DMS153 treated with DMSO at 0.1 percent for 48 hours (cell line): ENCODE measurements at regions not wholly inside any gene's neighbourhood (a gene's known extent, or its start where the extent isn't known, plus 50 kb on each side); places are given as distances from the start of the nearest gene placed in this dataset.

ENCODE experiments used
- DNase-seq: peaks from one replicate; lab custom pipeline; 2025; ENCODE audit not compliant: unreplicated experiment; lab: John Stamatoyannopoulos, UW

- DNase-seq = no peak
These were observed 459.4 kb upstream of the HNRNPA3 start for GRCh38 chr2:176753205-176753604.

DNA sequence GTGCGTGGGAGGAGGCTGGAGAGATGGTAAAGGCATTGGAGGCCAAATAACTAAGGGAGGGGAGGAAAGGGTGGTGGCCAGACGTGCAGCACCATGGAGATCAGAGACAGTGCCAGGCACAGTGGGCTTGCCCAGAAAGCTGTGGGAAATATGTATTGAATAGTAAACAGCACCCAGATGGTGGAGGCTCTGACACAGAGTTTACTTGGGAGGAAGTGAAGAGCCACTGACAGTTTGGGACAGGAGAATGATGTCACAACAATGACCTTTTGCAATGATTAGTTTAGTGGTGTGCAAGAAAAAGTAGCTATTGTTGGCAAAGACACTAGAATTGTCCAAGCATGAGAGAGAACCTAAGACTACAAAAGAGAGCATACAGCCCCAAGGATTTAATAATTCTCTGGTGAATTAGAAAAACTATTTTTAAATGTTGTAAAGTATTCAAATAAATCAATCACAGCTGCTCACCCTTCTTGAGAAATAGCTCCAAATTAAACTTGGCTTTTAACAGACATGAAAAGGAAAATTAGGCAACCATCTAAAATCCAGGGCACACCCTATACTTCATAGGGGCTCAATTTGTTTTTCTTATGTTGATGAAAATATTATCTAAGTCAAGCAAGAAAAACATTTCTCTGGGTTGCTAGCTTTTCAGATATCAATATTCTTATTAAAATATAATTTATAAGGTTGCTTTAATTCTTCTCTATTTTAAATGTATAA, 458.7 kb upstream of the HNRNPA3 start:
- DNase-seq = no peak

- DNase-seq = no peak
These were observed 457.0 kb upstream of the HNRNPA3 start for GRCh38 chr2:176755537-176756135.

DNA sequence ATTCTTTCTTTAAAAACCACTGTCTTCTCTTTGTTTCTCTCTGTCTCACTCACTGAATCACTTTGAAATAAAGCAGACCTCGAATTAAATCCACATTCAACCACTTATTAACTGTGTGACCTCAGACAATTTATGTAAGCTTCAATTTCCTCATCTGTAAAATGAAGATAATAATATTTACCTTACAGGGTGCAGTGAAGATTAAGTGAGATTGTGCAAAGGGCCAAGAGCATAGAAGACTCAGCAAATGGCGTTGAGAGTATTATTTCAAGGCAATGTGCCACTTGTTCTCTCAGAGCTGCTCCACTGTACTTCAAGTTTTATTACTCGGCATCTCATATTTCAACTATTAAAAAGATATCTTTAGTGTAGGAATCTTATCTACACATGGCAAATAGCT, 454.2 kb upstream of the HNRNPA3 start:
- no peak for DNase-seq

- DNase-seq = no peak
These were observed 452.2 kb upstream of the HNRNPA3 start for GRCh38 chr2:176760439-176760838.

DNA sequence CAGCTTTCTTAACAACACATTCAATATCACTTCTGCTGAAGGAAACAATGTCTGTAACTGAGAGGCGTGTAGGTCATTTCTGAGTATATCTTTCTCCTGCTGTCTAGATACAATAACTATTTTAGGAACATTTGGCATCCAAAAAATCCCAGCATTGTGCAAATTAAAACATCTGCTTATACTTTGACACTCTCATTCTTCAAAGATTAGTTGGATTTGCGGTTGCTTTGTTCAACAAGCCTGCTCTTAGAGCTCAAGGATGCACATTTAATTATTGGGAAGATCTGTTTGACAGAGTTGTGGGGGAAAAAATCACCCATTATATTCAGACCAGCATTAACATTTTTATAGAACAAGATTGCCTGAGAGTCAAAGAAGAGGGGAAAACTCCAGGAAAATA, 449.5 kb upstream of the HNRNPA3 start:
- DNase-seq = no peak

GRCh38 chr2:176763851-176764404, 448.7 kb upstream of the HNRNPA3 start:
- no peak for DNase-seq

DNA sequence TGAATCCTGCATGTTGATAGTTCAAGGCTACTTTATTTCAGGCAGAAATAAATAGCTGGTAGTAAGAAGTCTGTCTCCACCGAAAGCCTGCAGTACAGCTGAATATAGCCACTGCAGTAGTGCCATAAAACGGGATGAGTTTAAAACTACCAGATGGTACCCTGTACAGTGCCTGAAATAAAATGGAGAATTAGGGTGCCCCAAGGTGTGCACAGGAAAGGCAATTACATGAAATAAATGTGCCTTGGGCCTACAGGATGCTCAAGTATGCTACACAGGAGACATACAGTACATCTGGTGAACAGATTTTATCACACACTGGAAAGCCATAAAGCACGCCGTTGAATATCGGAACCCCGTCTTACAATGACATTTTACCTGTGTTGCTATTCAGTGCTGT, 447.7 kb upstream of the HNRNPA3 start:
- no peak for DNase-seq

GRCh38 chr2:176766005-176766404, 446.6 kb upstream of the HNRNPA3 start:
- DNase-seq = no peak

- DNase-seq = no peak
These were observed 444.4 kb upstream of the HNRNPA3 start for GRCh38 chr2:176768185-176768584.

DNA sequence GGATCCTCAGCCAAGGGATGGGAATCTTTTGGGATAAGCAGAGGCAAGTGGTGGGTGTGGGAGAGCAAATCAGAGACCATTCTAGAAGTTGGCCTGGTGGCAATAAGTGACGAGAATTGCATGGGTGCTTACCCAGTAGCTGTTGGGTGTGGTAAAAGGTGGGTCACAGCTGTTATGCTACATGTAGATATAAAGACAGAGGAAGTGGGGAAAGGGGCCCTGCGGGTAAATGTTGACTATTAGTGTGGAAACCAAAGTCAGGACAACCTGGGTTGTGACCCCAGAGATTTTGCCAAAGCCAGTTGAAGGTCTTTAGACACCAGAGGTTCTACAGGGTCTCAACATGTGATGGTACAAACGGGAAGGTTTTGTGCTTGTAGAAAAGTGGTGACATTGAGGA, 443.6 kb upstream of the HNRNPA3 start:
- DNase-seq = no peak

GRCh38 chr2:176769499-176770370, 442.9 kb upstream of the HNRNPA3 start:
- no peak for DNase-seq

DNA sequence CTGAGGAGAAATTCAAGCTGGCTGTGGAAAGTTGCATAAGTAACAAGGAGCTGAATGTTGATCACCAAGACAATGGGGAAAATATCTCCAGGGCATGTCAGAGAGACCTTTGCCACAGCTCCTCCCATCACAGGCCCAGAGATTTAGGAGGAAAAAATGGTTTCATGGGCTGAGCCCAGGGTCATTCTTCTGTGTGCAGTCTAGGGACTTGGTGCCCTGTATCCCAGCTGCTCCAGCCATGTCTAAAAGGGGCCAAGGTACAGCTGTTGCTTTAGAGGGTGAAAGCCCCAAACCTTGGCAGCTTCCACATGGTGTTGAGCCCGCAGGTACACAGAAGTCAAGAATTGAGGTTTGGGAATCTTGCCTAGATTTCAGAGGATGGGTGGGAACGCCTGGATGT, 439.8 kb upstream of the HNRNPA3 start:
- DNase-seq = no peak

DNA sequence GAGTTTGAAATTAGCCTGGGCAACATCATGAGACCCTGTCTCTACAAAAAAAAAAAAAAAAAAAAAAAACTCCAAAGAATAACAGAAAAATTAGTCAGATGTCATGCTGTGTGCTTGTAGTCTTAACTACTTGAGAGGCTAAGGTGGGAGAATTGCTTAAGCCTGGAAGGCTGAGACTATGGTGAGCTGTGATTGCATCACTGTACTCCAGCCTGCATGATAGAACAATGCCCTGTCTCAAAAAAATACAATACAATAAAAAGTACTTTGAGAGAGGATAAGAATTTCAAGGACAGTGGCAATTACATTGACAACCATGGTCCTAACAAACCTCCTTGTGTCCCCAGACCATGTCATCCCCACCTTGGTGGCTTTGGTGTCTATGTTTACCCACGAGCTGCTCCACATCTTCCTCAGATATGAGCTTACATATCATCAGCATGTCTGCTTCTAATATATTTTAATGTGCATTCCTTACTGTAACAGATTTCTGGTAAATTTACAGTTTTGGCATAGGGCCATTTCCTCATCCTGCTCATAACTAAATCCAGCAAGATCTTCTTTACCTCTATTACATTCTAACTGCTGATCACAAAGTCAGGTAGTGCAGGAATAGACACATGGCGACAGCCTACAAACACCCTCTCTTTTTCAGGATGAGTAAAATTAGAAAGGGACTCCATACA, 437.7 kb upstream of the HNRNPA3 start:
- DNase-seq = no peak

GRCh38 chr2:176777262-176777661, 435.3 kb upstream of the HNRNPA3 start:
- DNase-seq = no peak

DNA sequence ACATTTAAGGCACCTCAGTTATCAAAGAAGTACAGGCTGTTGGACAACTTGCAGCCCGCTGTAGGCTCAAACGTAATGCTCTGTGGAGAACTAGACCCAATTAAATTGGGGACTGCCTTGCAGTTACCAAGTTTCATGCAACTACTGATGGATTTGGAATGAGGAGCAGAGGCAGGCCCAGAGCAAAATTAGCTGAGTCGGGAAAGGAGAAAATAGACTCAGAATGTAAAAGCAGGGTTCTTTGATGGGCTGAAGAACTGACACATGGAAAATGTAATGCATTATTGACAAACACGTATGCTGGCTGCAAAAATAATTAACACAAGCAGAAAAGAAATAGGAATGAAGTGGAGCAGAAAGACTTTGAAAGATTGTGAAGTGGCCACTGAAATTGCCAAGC, 432.7 kb upstream of the HNRNPA3 start:
- DNase-seq = no peak

- DNase-seq = no peak
These were observed 432.2 kb upstream of the HNRNPA3 start for GRCh38 chr2:176780348-176780747.

DNA sequence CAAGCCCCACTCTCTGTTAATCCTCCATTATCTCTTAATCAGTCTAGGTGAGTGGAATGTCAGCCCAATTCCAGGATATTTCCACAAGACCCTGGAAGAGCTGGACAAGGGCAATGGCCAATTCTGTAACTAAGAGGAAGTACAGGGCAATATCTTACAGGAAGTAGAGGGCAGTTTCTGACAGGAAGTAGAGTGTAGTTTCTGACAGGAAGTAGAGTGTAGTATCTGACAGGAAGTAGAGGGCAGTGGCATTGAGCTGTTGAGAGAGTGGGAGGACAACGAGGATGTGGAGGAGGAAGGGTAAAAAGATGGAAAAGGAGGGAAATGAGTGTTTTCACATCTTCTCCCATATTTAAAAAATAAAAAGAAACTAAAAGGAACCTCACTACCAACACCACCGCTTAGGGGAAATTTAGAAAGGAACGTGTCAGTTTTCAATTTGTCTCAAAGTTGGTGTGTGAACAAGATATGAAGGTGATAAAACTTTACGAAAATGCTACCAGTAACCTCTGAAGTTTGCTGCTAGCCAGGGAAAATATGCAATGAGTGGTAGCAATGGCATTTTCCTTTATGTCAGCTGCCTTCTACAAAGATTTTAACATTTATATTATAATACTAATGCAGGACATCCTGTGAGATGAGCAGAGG, 430.9 kb upstream of the HNRNPA3 start:
- DNase-seq = no peak

GRCh38 chr2:176784633-176785200, 427.9 kb upstream of the HNRNPA3 start:
- DNase-seq = no peak

GRCh38 chr2:176789751-176790150, 422.8 kb upstream of the HNRNPA3 start:
- no peak for DNase-seq
